GM12872 (cell line): ENCODE measurements at regions not wholly inside any gene's neighbourhood (a gene's known extent, or its start where the extent isn't known, plus 50 kb on each side); places are given as distances from the start of the nearest gene placed in this dataset.

Experiments used
- TF ChIP-seq, protein P1 (sequence below): IDR thresholded peaks from 3 replicates; pipeline ENCODE4 v1.5.1; 2011; ENCODE audit warnings: low read depth, mild to moderate bottlenecking, low read length, moderate library complexity; ENCODE audit not compliant: insufficient read depth

GRCh38 chr21:41689289-41689583 is 77.6 kb downstream of the RIPK4 start:
- TF ChIP-seq, protein P1, sequence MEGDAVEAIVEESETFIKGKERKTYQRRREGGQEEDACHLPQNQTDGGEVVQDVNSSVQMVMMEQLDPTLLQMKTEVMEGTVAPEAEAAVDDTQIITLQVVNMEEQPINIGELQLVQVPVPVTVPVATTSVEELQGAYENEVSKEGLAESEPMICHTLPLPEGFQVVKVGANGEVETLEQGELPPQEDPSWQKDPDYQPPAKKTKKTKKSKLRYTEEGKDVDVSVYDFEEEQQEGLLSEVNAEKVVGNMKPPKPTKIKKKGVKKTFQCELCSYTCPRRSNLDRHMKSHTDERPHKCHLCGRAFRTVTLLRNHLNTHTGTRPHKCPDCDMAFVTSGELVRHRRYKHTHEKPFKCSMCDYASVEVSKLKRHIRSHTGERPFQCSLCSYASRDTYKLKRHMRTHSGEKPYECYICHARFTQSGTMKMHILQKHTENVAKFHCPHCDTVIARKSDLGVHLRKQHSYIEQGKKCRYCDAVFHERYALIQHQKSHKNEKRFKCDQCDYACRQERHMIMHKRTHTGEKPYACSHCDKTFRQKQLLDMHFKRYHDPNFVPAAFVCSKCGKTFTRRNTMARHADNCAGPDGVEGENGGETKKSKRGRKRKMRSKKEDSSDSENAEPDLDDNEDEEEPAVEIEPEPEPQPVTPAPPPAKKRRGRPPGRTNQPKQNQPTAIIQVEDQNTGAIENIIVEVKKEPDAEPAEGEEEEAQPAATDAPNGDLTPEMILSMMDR: no peak

DNA sequence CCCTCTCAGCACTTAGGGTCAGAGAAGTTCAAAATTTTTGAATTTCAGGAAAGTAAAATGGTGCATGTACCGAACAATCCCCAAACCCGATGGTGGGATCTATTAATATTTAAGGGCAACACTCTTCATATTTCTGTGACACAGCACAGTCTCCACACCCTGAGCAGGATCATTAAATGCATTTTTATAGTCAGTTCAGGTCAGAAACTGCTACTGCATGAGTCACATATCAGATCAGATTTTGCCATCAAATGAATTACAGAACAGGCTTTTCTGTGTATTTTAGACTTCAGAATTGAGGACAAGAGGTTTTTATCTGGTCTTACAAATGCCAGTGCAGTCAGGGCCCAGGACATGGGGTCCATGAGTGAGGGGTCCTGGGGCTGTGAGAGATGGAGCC is 79.2 kb downstream of the RIPK4 start:
- TF ChIP-seq, protein P1: no peak

- TF ChIP-seq, protein P1: no peak
These were observed 80.2 kb downstream of the RIPK4 start for GRCh38 chr21:41686664-41687063.

DNA sequence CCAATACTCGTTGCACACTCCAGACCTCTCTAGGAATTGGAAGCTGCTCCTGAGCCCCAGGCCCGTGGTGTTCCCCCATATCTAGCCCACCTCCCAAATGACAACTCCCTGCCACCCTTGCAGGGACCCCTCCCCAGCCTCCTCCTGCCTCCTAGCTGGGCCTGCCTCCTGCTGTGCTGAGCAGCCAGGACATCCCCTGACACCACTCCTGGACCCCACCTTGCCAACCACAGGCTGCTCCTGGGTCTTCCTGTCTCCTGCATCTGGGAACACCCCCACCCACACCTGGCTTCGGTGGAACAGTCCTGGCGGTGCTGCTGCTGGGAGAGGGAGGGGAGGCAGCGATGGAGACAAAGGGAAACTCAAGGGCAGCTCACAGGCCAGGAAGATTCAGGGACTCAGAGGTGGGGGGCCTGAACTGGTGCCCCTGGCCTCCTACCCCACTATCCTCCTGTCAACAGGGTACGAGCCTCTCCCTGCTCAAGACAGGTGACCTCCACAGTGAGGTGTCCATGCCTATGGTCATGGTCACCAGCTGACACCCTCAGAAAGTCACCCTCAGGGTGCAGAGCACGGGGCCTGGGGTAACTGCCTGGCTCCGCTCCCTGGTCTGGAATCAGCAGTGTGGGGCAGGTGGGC is 81.2 kb downstream of the RIPK4 start:
- TF ChIP-seq, protein P1: no peak

- TF ChIP-seq, protein P1: no peak
These were observed 82.2 kb downstream of the RIPK4 start for GRCh38 chr21:41684381-41685245.

DNA sequence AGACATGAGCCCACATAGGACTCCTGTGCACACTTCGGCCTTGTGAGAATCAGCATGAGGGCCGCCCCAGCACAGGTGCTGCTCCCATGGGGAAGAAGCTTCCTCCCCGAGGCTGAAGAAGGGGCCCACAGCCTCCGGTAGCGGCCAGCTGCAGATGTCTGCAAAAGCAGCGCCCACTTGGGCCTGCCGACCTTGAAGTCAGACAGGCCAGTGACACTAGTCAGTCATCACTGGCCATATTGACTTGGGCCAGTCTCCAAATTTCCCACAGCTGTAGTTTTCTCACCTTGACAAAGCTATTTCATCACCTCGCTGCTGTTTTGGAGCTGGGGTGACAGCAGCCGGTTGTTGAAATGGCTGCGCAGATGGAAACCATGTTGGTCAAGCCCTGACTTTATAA is 83.0 kb downstream of the RIPK4 start:
- TF ChIP-seq, protein P1: no peak

DNA sequence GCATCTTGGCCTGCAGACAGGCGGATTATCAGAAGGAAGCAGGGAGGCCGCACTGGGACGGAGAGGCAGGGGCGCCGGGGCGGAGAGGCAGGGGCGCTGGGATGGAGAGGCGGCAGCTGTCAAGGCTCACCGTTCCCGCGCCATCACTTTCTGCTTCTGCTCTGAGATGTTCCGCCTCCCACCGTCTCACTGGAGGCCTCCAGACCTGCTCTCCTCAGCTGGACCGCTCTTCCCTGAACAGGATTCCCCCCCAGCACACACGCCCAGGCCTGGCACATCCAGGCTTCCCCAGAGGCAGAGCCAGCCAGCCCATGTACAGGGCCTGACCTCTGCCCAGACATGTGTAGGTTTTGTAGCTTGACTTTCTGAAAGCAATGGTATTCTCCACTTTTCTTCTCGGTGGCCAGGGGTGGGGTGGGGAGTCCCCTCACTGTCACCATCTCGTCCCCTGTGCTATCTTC is 84.1 kb downstream of the RIPK4 start:
- TF ChIP-seq, protein P1: no peak
